GM12891 (cell line): ENCODE measurements at regions not wholly inside any gene's neighbourhood (a gene's known extent, or its start where the extent isn't known, plus 50 kb on each side); places are given as distances from the start of the nearest gene placed in this dataset.

Experiments
- POLR2A ChIP-seq: IDR thresholded peaks from 2 replicates; pipeline ENCODE4 v1.6.1; 2011; ENCODE audit warnings: low read depth, low read length, control low read depth
- POLR2AphosphoS5 ChIP-seq: IDR thresholded peaks from 2 replicates; pipeline ENCODE4 v1.6.1; 2011; ENCODE audit warnings: low read depth, low read length, control low read depth
- SPI1 ChIP-seq: IDR thresholded peaks from 2 replicates; pipeline ENCODE4 v1.6.1; 2011; ENCODE audit warnings: low read depth, low read length, control low read depth
- TAF1 ChIP-seq: IDR thresholded peaks from 2 replicates; pipeline ENCODE4 v1.6.1; 2011; ENCODE audit warnings: low read depth, low read length, control low read depth

DNA sequence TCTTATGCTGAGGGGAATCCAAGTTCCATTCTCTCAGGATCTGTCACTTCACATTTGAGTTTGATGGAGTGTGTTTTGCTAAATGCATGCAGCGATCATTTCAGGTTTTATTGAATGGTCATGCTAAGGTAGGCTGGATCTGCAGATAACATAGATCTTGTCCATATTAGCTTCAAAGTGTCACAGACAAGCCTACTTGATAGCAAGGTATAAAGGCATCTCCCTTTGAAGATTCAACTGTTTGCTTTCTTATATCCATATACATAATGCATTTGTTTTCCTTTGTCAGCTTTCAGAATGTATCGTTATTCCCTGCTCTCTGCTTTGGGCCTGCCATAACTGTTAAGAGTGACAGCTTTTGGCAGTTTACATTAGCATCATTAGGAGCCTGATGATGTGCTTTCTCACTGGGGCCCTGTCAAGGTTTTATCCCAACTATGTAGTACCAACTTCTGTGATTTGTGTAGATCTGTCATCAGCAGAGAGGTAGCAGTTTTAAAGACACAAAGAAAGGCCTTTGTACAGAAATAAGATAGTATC lies 604.3 kb upstream of the CDH7 start:
- TF ChIP-seq POLR2AphosphoS5: no peak
- no peak for TF ChIP-seq POLR2A
- no peak for TF ChIP-seq TAF1
- TF ChIP-seq SPI1: no peak
